Stimulated activated CD8-positive, alpha-beta memory T cell treated with anti-CD3 and anti-CD28 coated beads, Interleukin-15, amount 100 ng/mL, for 1 hour (primary cell): ENCODE measurements at regions not wholly inside any gene's neighbourhood (a gene's known extent, or its start where the extent isn't known, plus 50 kb on each side); places are given as distances from the start of the nearest gene placed in this dataset.

Experiments used
- DNase-seq: peaks from one replicate; pipeline ENCODE4 v3.0.0-alpha.2; 2020; ENCODE audit warnings: low read depth

GRCh38 chr9:73773896-73774295 lies 622.2 kb downstream of the ANXA1 start:
- DNase-seq = no peak

- DNase-seq = no peak
These were observed 624.1 kb downstream of the ANXA1 start for GRCh38 chr9:73775757-73776156.

GRCh38 chr9:73780916-73781315 lies 629.3 kb downstream of the ANXA1 start:
- no peak for DNase-seq

GRCh38 chr9:73782166-73782565 lies 630.5 kb downstream of the ANXA1 start:
- DNase-seq = no peak

- no peak for DNase-seq
These were observed 647.8 kb downstream of the ANXA1 start for GRCh38 chr9:73799446-73799845.

GRCh38 chr9:73805111-73805510 lies 653.4 kb downstream of the ANXA1 start:
- DNase-seq = no peak

GRCh38 chr9:73805853-73806458 lies 654.3 kb downstream of the ANXA1 start:
- no peak for DNase-seq

- no peak for DNase-seq
These were observed 655.2 kb downstream of the ANXA1 start for GRCh38 chr9:73806876-73807275.

GRCh38 chr9:73807952-73808351 lies 656.3 kb downstream of the ANXA1 start:
- DNase-seq = no peak

- no peak for DNase-seq
These were observed 659.0 kb downstream of the ANXA1 start for GRCh38 chr9:73810585-73811215.

- no peak for DNase-seq
These were observed 661.9 kb downstream of the ANXA1 start for GRCh38 chr9:73813546-73813945.

GRCh38 chr9:73816905-73817304 lies 665.2 kb downstream of the ANXA1 start:
- DNase-seq = no peak

- DNase-seq = no peak
These were observed 672.5 kb upstream of the RORB start for GRCh38 chr9:73824671-73825070.

GRCh38 chr9:73838871-73839270 lies 658.3 kb upstream of the RORB start:
- no peak for DNase-seq

- no peak for DNase-seq
These were observed 657.7 kb upstream of the RORB start for GRCh38 chr9:73839471-73839870.

GRCh38 chr9:73841018-73841417 lies 656.1 kb upstream of the RORB start:
- DNase-seq = no peak

GRCh38 chr9:73844135-73844534 lies 653.0 kb upstream of the RORB start:
- DNase-seq = no peak

- DNase-seq = no peak
These were observed 651.6 kb upstream of the RORB start for GRCh38 chr9:73845539-73845938.

GRCh38 chr9:73845954-73846690 lies 651.0 kb upstream of the RORB start:
- no peak for DNase-seq

GRCh38 chr9:73847536-73847935 lies 649.6 kb upstream of the RORB start:
- no peak for DNase-seq

GRCh38 chr9:73853549-73853948 lies 643.6 kb upstream of the RORB start:
- no peak for DNase-seq

GRCh38 chr9:73855206-73855605 lies 641.9 kb upstream of the RORB start:
- no peak for DNase-seq

- DNase-seq = no peak
These were observed 633.2 kb upstream of the RORB start for GRCh38 chr9:73863924-73864323.

GRCh38 chr9:73866451-73866850 lies 630.7 kb upstream of the RORB start:
- DNase-seq = no peak
